ENCODE measurements at regions not wholly inside any gene's neighbourhood (a gene's known extent, or its start where the extent isn't known, plus 50 kb on each side); places are given as distances from the start of the nearest gene placed in this dataset.

DNA sequence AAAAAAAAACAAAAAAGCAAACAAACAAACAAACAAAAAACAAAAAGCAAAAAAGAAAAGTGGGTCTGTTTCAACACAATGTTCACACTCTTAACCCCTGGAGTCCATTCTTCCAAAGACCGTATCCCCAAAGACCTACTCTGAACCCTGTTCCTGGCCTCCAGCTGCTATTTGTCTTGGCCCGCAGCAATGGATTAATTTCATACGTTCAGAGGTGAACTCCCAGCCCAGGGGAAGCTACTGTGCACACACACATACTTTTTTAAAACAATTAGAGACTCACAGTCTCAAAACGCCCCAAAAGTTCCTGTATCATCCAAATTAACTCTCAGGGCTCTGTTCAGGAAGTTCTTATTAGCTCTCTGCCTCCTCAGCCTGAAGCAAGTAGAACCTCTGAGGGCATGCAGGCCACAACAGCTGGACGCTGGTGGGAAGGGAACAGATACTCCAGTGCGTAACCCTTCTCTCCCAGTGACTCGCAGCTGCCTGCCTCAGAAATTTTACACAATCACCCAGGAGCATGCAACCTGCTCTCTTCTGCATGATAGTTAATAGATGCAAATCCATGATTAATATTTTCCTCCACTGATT is 395.4 kb downstream of the RRAGC start:
- TF ChIP-seq, protein P1, sequence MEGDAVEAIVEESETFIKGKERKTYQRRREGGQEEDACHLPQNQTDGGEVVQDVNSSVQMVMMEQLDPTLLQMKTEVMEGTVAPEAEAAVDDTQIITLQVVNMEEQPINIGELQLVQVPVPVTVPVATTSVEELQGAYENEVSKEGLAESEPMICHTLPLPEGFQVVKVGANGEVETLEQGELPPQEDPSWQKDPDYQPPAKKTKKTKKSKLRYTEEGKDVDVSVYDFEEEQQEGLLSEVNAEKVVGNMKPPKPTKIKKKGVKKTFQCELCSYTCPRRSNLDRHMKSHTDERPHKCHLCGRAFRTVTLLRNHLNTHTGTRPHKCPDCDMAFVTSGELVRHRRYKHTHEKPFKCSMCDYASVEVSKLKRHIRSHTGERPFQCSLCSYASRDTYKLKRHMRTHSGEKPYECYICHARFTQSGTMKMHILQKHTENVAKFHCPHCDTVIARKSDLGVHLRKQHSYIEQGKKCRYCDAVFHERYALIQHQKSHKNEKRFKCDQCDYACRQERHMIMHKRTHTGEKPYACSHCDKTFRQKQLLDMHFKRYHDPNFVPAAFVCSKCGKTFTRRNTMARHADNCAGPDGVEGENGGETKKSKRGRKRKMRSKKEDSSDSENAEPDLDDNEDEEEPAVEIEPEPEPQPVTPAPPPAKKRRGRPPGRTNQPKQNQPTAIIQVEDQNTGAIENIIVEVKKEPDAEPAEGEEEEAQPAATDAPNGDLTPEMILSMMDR (IDR thresholded peaks at IDR 0.05) = no peak
- TF ChIP-seq POLR2A (IDR thresholded peaks at IDR 0.05) = no peak
